NB4 (cell line): ENCODE measurements at regions not wholly inside any gene's neighbourhood (a gene's known extent, or its start where the extent isn't known, plus 50 kb on each side); places are given as distances from the start of the nearest gene placed in this dataset.

Experiments
- DNase-seq: peaks from one replicate; pipeline ENCODE4 v3.0.0; 2010; ENCODE audit warnings: low read depth
- H3K4me3 ChIP-seq: one replicate; pipeline ENCODE4 v1.5.1; 2011; ENCODE audit warnings: mild to moderate bottlenecking, low read depth, low read length, moderate library complexity
- MYC ChIP-seq: IDR thresholded peaks from 2 replicates; pipeline ENCODE4 v1.6.1; 2011; ENCODE audit warnings: low read depth, low read length
- POLR2A ChIP-seq: IDR thresholded peaks from 2 replicates; pipeline ENCODE4 v1.6.1; 2011; ENCODE audit warnings: mild to moderate bottlenecking; ENCODE audit not compliant: insufficient read length; ENCODE audit errors: extremely low read depth
- TF ChIP-seq, protein P1 (sequence below): IDR thresholded peaks from one replicate; pipeline ENCODE4 v1.5.1; 2012; ENCODE audit warnings: low read depth, low read length
- TF ChIP-seq, protein P2 (sequence below): IDR thresholded peaks from 2 replicates; pipeline ENCODE4 v1.6.1; 2011; ENCODE audit warnings: low read depth, low read length

DNA sequence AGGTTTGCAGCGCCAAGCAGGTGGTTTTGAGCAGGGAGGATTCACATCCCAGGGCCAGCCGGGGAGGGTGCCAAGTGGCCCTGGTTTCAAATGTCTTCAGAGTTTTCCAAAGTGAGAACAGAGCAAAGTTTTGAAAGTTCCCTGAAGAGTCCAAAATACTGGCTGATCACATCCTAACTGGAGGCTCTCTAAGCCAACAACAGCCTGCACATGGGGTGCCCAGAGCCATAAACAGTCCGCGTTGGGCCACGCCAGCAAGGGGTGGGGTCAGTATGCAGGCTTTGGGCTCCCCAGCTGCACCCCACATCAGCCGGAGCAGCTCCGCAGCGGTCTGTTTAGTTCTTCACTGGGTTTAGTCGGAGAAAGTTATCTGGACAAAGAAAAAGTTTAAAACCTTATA is 150.9 kb downstream of the C16orf95 start:
- H3K4me3 ChIP-seq = no peak overlapping the region
- TF ChIP-seq, protein P1, sequence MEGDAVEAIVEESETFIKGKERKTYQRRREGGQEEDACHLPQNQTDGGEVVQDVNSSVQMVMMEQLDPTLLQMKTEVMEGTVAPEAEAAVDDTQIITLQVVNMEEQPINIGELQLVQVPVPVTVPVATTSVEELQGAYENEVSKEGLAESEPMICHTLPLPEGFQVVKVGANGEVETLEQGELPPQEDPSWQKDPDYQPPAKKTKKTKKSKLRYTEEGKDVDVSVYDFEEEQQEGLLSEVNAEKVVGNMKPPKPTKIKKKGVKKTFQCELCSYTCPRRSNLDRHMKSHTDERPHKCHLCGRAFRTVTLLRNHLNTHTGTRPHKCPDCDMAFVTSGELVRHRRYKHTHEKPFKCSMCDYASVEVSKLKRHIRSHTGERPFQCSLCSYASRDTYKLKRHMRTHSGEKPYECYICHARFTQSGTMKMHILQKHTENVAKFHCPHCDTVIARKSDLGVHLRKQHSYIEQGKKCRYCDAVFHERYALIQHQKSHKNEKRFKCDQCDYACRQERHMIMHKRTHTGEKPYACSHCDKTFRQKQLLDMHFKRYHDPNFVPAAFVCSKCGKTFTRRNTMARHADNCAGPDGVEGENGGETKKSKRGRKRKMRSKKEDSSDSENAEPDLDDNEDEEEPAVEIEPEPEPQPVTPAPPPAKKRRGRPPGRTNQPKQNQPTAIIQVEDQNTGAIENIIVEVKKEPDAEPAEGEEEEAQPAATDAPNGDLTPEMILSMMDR = no peak
- TF ChIP-seq, protein P2, sequence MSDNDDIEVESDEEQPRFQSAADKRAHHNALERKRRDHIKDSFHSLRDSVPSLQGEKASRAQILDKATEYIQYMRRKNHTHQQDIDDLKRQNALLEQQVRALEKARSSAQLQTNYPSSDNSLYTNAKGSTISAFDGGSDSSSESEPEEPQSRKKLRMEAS = no peak
- TF ChIP-seq MYC = no peak
- no peak for TF ChIP-seq POLR2A
- no peak for DNase-seq

DNA sequence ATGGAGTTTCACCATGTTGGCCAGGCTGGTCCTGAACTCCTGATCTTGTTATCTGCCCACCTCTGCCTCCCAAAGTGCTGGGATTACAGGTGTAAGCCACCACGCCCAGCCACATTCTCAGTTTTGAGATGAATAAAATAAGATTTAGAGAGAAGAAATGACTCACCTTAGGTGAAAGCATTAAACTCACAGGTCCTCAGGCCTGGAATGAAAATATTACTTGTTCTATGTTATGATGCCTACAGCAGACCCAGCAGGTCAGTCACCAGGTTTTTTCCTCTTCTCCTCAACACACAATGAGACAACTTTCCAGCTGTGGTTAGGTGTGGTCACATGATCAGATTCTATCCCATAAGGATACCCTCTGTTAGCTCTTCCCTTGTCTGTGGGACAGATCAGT is 150.3 kb downstream of the C16orf95 start:
- no peak for DNase-seq
- TF ChIP-seq MYC (no peak), POLR2A (no peak)
- TF ChIP-seq, protein P2 = no peak
- TF ChIP-seq, protein P1 = no peak
- H3K4me3 ChIP-seq = no peak overlapping the region

DNA sequence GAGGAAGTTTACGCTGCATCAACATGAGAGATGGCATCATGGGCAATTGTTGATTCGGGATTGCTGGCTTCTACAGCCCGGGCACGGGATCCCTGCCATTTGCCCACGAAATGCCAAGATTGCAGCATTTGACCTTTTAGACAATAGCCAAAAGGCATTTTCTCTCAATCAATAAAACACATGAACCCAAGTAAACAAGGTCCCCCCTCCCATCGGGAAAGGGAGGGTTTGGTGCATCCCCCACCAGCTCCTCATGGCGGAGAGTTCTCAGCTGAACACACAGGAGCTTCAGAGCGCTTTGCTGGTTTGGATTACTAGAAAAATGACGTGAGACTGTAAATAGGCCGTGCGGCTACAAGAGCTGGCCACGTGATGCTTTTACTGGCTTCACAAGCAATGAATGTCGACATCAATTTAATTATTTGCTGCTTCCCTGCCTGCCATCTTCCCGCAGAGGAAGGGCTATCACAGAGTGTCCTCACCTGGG is 147.6 kb downstream of the C16orf95 start:
- H3K4me3 ChIP-seq = no peak overlapping the region
- no peak for DNase-seq
- TF ChIP-seq, protein P1 = no peak
- no peak for TF ChIP-seq POLR2A
- no peak for TF ChIP-seq MYC
- TF ChIP-seq, protein P2 = no peak

DNA sequence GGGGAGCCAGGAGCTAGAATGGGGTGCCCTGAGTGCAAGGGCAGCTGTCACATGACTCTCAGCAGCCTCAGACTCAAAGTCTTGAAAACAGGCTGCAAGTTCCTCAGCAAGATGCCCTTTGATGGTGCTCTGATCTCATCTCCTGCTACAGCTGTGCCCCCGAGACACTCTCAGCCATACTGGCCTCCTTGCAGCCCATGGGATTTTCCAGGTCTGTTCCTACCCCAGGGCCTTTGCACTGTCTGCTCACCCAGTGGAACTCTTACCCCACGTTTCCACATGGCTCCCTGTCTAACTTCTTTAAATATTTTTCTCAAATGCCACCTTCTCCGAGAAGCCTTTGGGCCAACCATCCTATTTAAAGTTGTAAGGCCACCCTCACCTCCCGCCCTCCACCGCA is 146.9 kb downstream of the C16orf95 start:
- DNase-seq = no peak
- TF ChIP-seq, protein P1 = no peak
- TF ChIP-seq POLR2A = no peak
- no peak for TF ChIP-seq MYC
- TF ChIP-seq, protein P2 = no peak
- no peak overlapping the region for H3K4me3 ChIP-seq

DNA sequence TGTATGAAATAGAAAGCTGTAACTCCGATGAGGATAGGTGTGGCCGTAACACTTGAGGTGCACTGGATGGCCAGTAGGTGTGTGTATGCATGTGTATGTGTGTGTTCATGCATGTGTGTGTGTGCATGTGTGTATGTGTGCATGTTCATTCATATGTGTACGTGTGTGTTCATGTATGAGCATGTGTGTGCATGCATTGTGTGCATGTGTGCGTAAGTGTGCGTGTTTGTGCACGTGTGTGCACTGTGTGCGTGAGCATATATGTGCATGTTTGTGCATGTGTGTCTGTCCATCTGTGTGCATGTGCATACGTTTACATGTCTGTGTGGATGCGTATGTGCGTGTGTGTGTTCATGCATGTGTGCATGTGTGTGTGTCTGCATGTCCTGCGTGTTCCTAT is 145.5 kb downstream of the C16orf95 start:
- H3K4me3 ChIP-seq = no peak overlapping the region
- no peak for DNase-seq
- TF ChIP-seq, protein P2 = no peak
- TF ChIP-seq, protein P1 = no peak
- TF ChIP-seq POLR2A (no peak), MYC (no peak)

DNA sequence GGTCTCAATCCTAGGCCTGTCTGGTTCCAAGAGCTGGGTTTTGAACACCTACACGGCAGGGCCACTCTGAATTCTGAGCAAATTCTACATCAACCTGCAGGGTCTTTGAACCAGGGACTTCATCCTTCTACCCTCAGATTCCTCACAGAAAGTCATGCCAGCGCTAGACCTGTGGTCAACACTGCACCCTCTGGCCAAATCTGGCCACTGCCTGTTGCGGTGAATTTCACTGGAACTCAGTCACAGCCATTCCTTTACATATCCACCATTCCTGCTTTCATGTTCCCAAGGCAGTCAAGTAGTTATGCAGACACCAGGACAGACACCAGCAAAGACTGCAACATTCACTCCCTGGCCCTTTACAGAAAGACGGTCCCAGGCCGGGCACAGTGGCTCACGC is 144.6 kb downstream of the C16orf95 start:
- no peak overlapping the region for H3K4me3 ChIP-seq
- TF ChIP-seq POLR2A (no peak), MYC (no peak)
- TF ChIP-seq, protein P1 = no peak
- TF ChIP-seq, protein P2 = no peak
- DNase-seq = no peak
